Panc1 (cell line): ENCODE measurements at regions not wholly inside any gene's neighbourhood (a gene's known extent, or its start where the extent isn't known, plus 50 kb on each side); places are given as distances from the start of the nearest gene placed in this dataset.

ENCODE experiments used
- CTCF ChIP-seq: fragments of 450-650 bp; IDR thresholded peaks from 2 replicates; pipeline ENCODE4 v1.5.1; 2017; ENCODE audit warnings: mild to moderate bottlenecking
- POLR2AphosphoS5 ChIP-seq: IDR thresholded peaks from 2 replicates; pipeline ENCODE4 v1.6.1; 2012; ENCODE audit warnings: mild to moderate bottlenecking, low read depth, low read length, moderate library complexity
- SIN3A ChIP-seq: IDR thresholded peaks from 2 replicates; pipeline ENCODE4 v1.6.1; 2012; ENCODE audit warnings: low read depth, mild to moderate bottlenecking, low read length, moderate library complexity, borderline replicate concordance; ENCODE audit not compliant: insufficient read depth

- TF ChIP-seq CTCF, result peak; percentile 13; the same call in 1 of the 2 replicates
- TF ChIP-seq POLR2AphosphoS5, result no peak
- no peak for TF ChIP-seq SIN3A
Observed at GRCh38 chr21:17045214-17045853, 467.5 kb upstream of the CXADR start.
